GM18858 (cell line): ENCODE measurements at regions not wholly inside any gene's neighbourhood (a gene's known extent, or its start where the extent isn't known, plus 50 kb on each side); places are given as distances from the start of the nearest gene placed in this dataset.

Experiments used
- ATAC-seq: cut with Tn5 transposase; IDR thresholded peaks from one replicate; pipeline ENCODE4 v1.9.1; 2021; ENCODE audit not compliant: unreplicated experiment

GRCh38 chr2:37588316-37588777, 83.1 kb downstream of the CDC42EP3 start:
- no peak for ATAC-seq

- ATAC-seq: peak; percentile 33
Observed at GRCh38 chr2:37589298-37589697, 82.1 kb downstream of the CDC42EP3 start.

- no peak for ATAC-seq
Observed at GRCh38 chr2:37590119-37590571, 81.3 kb downstream of the CDC42EP3 start.
